GM12891 (cell line): ENCODE measurements at regions not wholly inside any gene's neighbourhood (a gene's known extent, or its start where the extent isn't known, plus 50 kb on each side); places are given as distances from the start of the nearest gene placed in this dataset.

ENCODE experiments used
- POLR2A ChIP-seq: IDR thresholded peaks from 2 replicates; pipeline ENCODE4 v1.6.1; 2011; ENCODE audit warnings: low read depth, low read length, control low read depth
- POLR2AphosphoS5 ChIP-seq: IDR thresholded peaks from 2 replicates; pipeline ENCODE4 v1.6.1; 2011; ENCODE audit warnings: low read depth, low read length, control low read depth
- SPI1 ChIP-seq: IDR thresholded peaks from 2 replicates; pipeline ENCODE4 v1.6.1; 2011; ENCODE audit warnings: low read depth, low read length, control low read depth
- TAF1 ChIP-seq: IDR thresholded peaks from 2 replicates; pipeline ENCODE4 v1.6.1; 2011; ENCODE audit warnings: low read depth, low read length, control low read depth

DNA sequence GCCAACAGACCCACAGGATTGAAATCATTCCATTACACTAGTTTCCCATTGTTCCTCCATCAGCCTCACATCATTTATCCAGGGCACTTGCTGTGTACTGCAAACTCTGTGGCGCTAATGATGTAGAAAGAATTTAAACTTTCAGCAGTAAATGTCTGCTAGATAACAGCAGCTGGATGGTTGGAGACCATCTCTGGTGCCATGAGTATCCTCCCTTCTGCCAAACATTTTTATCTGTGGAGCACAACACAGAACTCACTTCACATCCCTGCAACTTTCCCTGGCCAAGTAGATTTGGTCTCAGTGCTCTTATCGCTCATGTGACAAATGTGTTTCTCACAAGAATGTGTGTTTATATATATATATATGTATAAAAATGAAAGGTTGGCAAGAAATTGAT lies 481.9 kb downstream of the FGF9 start:
- TF ChIP-seq POLR2AphosphoS5 (no peak), POLR2A (no peak), SPI1 (no peak), TAF1 (no peak)
